ENCODE measurements at regions not wholly inside any gene's neighbourhood (a gene's known extent, or its start where the extent isn't known, plus 50 kb on each side); places are given as distances from the start of the nearest gene placed in this dataset.
A peak's percentile ranks its signal among the peaks of the same experiment; 100 is the strongest.
"Not testable (repeated sequence)": the region's sequence is repeated elsewhere in the genome, so short reads cannot be mapped to it uniquely, and the experiment has no call there.

GRCh38 chr19:24033301-24033962, 53.6 kb upstream of the ZNF254 start:
- DNase-seq (ENCODE audit: insufficient read length, low spot score) (peak; percentile 95), FAIRE-seq (no peak)
- peak; percentile 59 for TF ChIP-seq POLR2A (IDR thresholded peaks at IDR 0.05; ENCODE audit: low read depth, low read length)

GRCh38 chr19:24033963-24034342, 53.0 kb upstream of the ZNF254 start:
- no peak for TF ChIP-seq POLR2A (IDR thresholded peaks at IDR 0.05; ENCODE audit: low read depth, low read length)
- peak; percentile 11 for DNase-seq (ENCODE audit: insufficient read length, low spot score)
- FAIRE-seq: no peak

- FAIRE-seq; DNase-seq (ENCODE audit: insufficient read length, low spot score): not testable (repeated sequence)
These were observed 51.6 kb upstream of the ZNF254 start for GRCh38 chr19:24035261-24035880.

All from H54 (cell line).